SIG-M5 treated with dmso at 0.1 percent for 504 hours (cell line): ENCODE measurements at regions not wholly inside any gene's neighbourhood (a gene's known extent, or its start where the extent isn't known, plus 50 kb on each side); places are given as distances from the start of the nearest gene placed in this dataset.
"Not testable (repeated sequence)": the region's sequence is repeated elsewhere in the genome, so short reads cannot be mapped to it uniquely, and the experiment has no call there.

Source experiments
- DNase-seq: peaks from one replicate; lab custom pipeline; 2025; ENCODE audit not compliant: unreplicated experiment; lab: John Stamatoyannopoulos, UW

DNA sequence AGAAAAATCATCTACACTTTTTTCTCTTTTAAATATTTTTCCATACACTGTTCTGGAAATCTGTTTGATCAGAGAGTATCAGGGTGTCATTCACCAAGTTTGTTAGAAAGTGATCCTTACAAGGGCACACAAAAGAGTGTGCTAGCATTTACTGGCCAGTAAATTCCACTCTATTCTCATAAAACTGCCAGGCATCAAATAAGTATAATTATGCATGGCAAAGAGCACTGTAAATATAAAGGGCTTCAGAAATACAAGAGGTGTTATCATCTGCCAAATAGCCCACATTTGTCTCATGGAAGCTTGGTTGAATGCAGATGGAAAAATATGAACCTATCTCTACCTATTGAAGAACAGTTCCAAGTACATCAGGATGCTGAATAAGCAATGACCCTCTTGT lies 847.3 kb upstream of the ACVR2A start:
- no peak for DNase-seq

DNA sequence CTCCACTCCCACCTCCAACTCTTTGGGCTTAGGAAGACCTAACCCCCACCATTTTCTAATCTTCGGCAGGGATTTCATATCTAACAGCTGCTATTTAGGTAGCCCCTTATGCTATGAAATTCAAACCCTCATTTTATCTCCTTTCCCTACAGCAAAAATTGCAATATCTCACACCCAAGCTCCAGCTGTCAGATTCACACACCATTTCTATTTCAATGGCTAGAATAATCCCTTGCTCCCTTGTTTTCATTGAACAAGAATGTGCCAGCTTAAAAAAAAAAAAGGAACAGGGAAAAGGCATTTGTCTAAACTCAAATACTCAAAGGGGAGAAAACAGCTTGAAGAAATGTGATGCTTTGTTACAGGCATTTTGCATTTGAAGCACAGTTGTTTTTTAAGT lies 850.6 kb upstream of the ACVR2A start:
- DNase-seq, result no peak

DNA sequence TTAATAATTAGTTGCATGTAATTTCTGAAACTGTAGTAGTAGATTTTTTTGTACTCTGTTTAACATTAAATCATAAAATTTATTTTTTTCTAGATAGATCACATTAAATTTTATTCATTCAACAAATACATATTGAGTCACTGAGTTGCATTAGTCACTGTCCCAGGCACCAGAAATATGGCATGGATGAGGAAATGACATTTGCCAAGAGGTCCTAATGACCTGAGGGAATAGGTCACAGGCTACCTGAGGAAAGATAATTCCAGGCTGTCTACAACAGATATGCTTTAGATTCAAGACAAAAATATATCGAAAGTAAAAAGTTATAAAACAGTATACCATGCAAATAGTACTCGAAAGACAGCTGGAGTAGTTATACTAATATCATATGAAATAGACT lies 852.4 kb upstream of the ACVR2A start:
- DNase-seq, result no peak

DNA sequence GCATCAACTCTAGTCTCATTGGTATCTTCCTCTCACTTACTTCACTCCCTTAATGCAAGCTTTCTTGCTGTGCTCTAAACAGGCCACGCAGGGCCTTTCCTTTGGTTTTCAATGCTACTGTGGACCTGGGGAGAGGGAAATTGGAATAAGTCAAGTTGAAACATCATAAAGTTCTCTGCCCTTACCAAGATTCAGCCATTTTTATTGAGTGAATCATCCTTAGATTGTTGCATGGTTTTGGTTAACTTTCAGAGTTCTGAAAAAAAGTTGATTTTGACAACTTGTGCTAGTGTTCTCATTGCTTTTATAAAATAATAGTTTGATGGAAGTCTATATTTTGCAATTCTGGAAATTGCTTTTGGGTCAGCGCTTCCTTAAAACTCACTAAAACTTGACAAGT lies 852.8 kb upstream of the ACVR2A start:
- no peak for DNase-seq

DNA sequence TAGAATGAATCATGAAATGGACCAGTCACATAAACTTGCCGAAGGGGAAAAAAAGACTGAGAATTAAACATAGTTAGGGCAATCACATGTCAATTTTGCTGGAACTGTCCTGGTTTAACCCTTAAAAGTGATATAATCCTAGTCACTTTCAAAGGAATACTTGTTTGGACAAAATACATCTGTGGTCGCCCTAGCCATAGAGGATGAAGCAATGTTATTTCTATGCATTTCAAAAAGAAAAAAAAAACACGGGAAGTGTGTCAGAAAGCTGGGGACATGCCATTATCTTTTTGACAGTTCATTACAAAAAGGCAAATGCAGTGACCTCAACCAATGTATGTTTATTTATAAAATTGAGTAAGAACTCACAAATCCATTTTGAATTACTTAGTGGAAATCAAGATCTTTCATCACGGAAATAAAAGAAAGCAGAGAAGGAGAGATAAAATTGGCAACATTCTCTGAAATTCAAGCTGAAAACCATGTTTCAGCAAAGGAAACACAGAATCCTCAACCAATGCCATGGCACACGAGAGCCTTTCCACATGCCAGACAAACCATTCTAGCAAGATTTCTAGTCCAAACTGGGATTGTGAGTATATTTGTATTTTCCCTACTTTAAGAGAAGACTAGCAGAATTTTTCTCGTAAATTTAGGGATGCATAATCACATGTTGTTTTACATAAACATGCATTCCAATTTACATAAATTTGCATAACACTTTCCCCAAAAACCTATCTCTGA lies 854.3 kb upstream of the ACVR2A start:
- no peak for DNase-seq

DNA sequence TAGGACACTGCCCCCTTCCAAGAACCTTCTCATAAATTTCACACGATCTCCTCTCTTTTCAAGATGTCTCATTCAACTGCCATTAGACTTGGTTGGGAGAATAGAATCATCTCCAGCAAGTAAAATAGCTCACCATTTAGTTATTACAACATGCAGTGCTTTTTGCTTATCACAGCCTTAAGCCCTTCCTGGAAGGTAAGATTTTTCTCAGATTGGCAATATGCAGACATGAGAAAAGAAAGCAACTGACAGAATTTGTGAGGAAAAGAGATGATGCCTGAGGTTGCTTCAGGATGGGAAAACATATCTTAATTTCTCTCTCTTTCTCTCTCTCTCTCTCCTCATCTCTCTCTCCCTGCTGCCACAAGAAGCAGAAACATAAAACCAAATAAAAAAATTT lies 855.1 kb upstream of the ACVR2A start:
- DNase-seq, result no peak

DNA sequence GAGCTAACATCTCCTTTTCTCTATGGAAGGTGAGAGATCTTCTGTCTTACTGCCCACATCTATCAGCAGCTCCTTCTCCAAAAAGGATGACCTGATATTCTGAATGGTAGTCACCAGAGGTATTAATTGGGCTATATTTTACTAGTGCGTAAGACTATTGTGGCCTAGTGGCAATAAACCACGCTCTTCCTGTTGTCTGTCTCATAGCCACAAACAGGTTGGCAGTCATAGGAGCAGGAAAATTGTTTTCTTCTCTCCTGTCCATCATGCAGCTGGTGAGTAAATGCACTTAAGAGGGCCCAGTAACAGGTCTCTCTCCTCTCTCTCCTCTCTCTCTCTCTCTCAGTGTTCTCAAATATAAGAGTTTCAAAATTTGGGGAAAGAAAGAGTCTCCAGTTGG lies 856.8 kb upstream of the ACVR2A start:
- no peak for DNase-seq

DNA sequence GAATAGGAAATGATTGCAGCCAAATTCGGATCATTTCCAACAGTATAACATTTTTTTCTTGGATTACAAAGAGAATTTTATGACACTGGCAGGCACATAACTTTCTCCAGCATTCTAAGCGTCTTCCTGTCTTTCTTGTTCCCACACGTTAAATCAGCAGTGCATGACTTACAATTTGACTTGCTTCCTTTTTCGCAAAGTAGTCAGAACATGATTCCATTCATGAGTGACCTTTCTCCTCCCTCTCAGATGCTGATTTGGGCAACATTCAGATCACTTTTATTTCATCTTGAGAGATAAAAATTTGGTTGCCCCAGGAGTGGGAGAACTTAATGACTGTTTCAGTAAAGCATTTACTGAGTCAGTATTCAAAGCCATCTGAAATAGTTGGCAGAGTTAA lies 858.7 kb upstream of the ACVR2A start:
- no peak for DNase-seq

DNA sequence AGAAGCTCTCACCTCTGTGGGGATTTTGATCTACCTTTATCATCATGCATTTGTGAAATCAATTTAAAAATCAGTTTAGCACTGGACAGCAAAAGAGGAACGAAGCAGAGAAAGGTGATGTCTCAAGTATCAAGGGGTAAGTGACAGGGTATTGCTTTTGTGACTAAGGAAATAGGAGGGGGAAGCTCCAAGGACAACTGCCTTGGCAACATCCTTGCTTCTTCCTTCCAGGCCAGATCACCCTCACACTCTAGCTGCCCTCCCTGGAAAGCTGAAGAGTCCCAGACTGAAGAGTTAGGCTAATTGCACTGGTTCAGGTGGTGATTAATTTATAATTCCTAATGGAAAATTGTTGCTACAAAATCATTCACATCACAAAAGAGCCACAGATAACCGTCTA lies 859.1 kb upstream of the ACVR2A start:
- no peak for DNase-seq

DNA sequence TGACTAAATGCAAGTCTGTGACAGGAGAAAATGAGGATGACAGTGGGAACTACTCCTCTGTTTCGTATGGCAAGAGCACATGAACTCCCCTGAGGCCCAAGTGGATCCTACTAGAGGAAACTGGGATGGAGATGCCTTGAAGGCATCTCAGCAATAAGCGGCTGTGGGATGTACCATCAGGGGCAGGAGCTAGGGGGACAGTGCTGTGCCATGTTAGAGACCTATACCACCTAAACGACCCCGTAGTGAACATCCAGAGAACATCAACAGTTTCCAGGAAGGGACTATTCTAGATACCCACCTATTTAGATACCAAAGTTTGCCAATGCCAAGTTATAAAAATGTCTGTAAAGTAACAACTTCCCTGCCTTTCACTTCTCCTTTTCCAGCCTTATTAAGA lies 860.8 kb upstream of the ACVR2A start:
- DNase-seq, result no peak

DNA sequence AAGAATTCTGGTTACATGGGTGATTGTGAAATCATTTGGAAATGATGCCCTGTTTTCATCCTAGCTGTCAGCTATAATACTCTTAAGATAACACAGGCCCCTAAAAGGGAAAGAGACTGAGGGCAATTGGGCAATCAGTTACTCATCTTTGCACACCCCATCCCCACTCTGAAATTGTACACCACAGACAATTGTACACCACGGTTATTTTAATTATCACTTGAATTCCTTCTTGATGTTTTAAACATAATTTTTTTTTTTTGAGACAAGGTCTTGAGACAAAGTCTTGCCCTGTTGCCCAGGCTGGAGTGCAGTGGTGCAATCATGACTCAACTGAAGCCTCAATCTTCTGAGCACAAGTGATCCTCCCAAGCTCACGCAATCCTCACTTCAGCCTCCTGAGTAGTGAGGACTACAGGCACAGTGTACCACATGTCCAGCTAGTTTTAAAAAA lies 862.4 kb upstream of the ACVR2A start:
- DNase-seq, result peak; percentile 21

DNA sequence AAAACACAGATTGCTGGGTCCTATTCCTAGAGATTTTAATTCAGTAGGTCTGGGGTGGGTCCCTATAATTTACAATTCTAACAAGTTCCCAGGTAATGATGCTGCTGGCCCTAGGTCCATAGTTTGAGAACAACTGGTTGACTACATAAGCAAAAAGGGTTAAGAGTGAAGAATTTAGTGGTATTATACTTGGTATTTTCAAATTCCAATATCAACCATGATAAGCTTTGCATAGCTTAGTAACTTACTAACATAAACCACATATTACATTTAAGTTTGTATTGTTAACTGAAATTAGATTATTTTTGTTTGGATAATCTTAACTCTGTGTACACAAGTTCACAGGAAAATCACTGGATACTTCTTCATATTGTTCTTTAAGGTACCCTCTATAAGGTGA lies 862.9 kb upstream of the ACVR2A start:
- DNase-seq, result no peak

DNA sequence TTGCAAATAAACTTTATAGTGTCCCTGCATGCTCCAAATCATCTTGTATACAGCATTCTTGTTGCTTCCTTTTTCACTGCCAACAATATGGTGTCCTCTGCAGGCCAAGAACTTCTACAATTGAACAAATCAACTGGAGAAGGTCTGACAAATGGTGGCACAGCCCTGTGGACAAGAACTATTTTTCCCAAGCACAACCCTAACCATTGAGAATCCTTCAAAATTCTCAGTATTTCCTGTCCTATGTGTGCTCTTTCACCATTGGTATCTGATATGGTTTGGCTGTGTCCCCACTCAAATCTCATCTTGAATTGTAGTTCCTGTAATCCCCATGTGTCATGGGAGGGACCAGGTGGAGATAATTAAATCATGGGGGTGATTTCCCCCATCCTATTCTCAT lies 865.1 kb upstream of the ACVR2A start:
- DNase-seq, result no peak

DNA sequence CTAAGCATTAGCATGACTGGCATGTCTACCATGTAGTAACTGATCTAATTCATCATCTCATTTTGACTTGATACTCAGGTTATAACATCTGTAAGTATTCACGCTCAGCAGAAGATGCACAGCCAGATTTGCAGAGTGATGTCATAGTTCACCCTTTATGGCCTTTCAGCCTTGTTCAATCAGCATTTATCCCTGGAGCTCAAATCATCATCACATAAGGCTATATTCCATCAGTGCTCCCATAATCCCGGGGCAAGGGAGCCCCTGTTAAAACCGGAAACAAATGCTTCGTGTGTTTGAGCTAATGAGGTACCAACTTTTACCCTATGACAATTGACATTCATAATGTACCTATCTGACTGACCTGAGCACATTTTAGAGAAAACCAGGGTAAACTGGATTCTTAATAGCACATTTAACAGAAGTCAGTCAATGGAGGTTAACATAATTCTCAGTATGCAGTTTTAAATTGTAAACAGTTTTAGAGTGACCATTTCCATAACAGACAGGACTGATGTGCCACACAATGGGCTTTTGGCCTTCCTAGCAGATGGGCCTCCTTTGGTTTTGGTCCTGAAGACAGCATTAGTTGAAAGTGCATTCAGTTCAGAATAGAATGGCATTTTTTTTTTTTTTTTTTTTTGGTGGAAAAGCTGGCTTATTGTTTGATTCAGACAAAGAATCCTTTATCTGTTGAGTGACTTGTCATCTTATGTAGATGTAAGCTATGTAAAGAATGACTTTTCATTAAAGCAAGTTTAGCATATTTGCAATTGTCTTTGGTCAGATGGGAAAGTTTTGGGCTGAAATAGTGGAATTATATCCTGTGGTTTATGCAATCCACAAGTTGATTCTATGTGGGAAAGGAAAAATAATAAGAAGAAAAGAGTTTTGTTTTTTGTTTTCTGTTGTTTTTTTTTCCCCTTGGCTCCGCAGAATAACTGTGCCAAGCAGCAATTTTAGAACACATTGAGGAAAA lies 866.0 kb upstream of the ACVR2A start:
- DNase-seq, result no peak

DNA sequence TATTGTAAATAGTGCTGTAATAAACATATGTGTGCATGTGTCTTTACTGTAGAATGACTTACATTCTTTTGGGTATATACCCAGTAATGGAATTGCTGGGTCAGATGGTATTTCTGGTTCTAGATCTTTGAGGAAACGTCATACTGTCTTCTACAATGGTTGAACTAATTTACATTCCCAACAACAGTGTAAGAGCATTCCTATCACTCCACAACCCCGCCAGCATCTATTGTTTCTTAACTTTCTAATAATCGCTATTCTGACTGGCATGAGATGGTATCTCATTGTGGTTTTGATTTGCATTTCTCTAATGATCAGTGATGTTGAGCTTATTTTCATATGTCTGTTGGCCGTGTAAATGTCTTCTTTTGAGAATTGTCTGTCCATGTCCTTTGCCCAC lies 873.8 kb upstream of the ACVR2A start:
- not testable (repeated sequence) for DNase-seq

DNA sequence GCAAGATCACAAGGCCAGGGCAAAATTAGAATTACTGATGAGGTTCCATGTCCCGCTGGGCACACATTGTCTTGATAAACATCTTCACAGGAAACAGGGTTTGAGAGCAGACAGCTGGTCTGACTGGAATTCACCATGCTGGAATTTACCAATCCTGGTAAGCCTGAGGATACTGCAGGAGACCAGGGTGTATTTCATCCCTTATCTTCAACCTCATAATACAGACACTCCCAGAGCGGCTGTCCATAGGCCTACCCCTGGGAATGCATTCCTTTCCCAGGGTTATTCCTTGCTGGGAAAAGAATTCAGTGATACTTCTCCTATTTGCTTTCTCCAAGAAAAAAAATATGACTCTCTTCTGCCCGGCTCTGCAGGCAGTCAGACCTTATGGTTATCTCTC lies 875.1 kb upstream of the ACVR2A start:
- not testable (repeated sequence) for DNase-seq

DNA sequence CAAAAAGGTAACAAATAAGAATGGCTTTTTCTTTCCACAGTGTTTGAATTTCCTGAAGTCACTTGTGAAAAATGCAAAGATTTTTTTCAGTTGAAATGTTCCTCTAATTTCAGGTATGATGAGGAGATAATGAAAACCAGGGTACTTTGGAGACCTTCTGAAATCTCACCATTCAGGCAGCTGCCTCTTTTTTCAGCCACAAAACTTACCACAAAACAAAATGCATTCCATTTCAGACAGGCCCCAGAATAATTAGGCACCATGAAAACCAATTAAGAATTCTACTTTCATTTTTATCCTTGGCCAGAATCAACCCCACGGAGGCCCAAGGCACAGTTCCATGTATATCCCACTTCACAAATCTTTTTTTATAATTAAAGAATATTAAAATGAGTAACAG lies 880.3 kb upstream of the ACVR2A start:
- no peak for DNase-seq

DNA sequence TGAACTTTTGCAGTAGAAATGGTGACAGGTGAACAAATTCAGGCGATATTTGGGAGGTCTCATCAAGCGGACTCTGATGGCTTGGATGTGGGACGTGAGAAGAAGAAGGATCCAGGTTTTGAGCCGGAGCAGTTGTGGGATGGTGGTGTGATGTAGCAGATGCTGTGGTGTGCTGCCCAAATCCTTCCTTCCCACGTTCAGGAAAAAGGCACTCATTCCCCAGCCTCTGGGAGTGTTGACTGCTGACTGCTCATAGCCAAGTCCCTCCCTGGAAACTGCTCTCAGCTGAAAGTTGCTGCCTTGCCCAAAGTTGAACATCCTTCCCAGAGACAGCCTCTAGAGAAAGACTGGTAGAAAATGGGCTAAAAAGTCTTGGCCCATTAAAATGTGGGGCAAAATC lies 890.3 kb upstream of the ACVR2A start:
- DNase-seq, result no peak

DNA sequence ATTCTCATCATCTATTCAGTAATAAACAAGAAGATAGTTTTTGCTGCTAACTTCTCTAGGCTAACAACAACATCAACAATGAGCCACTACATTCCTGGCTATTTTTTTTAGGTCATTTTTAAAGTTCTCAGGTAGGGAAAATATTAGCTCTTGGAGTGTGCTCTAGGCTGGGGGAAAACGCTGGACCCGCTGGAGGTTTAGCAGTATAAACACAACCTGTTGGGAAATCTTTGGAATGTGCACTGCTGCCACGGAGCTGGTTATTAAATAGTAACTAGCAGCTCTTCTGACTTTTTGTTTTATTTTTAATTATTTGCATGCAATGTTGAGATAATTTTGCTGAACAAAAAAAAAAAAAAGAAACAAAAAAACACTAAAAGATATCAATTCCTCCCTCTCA lies 892.1 kb upstream of the ACVR2A start:
- DNase-seq, result no peak

DNA sequence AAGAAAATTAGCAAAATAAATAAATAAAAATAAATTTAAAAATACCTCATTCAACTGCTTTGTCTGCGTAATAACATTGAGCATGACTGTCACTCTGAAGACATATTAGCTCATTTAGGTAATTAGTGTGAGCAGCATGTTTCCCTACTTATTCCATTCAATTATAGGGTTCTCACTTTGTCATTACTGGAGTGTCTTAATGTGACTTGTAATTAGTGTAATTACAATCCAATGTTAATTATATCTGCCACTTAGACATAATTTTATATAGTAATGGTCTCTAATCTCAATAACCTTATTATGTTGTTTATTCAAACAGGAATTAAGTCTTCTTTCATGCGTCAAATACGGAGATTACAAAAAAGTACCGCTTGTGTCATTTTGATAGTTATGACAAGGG lies 893.9 kb upstream of the ACVR2A start:
- no peak for DNase-seq

DNA sequence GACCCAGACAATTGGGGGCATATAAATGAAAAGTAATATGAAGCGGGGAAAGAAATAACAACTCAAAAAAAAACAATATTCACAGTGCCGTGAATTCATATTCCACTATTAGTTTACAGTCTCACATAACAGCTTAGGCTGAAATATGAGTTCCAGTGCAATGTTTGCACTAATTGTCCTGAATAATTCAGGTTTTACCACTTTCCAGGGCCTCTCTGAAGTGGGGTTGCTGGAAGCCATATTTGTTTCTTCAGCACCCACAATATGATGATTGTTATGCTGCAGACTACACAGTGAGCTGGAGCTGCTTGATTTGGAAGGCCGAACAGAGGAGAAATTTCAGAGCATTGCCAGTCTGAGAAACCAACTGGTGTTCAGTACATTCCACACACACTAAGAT lies 894.5 kb upstream of the ACVR2A start:
- no peak for DNase-seq

DNA sequence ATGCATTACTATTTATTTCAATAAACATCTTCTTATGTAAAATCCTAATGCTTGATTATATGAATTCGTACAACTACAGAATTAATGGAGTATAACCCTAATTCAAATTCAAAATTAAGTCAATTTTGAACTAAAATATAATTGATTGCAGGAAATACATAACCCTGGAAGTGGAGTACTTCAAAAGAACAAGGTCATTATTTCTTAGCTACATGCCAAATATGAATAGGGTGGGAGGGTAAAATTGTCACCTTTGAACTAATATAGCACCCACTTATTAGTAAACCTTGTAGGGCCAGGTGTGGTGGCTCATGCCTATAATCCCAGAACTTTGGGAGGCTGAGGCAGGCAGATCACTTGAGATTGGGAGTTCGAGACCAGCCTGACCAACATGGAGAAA lies 895.4 kb upstream of the ACVR2A start:
- no peak for DNase-seq
